IPS-20b (cell line): ENCODE measurements at regions not wholly inside any gene's neighbourhood (a gene's known extent, or its start where the extent isn't known, plus 50 kb on each side); places are given as distances from the start of the nearest gene placed in this dataset.
"Not testable (repeated sequence)": the region's sequence is repeated elsewhere in the genome, so short reads cannot be mapped to it uniquely, and the experiment has no call there.

Source experiments
- H3K27ac ChIP-seq: one replicate; pipeline ENCODE4 v1.5.1; 2013; ENCODE audit warnings: low read length
- H3K27me3 ChIP-seq: 2 replicates; pipeline ENCODE4 v1.6.1; 2013; ENCODE audit warnings: mild to moderate bottlenecking, low read length, inconsistent platforms; ENCODE audit not compliant: insufficient read depth
- H3K36me3 ChIP-seq: 2 replicates; pipeline ENCODE4 v1.6.1; 2013; ENCODE audit warnings: low read depth, mild to moderate bottlenecking, inconsistent platforms, low read length, moderate library complexity; ENCODE audit not compliant: insufficient read depth
- H3K4me1 ChIP-seq: 2 replicates; pipeline ENCODE4 v1.6.1; 2013; ENCODE audit warnings: mild to moderate bottlenecking, control low read depth, inconsistent platforms, low read length, moderate library complexity; ENCODE audit not compliant: insufficient read depth
- H3K4me3 ChIP-seq: 2 replicates; pipeline ENCODE4 v1.5.1; 2013; ENCODE audit warnings: mild to moderate bottlenecking, low read length, inconsistent platforms
- H3K9ac ChIP-seq: 2 replicates; pipeline ENCODE4 v1.6.1; 2013; ENCODE audit warnings: low read depth, mild to moderate bottlenecking, inconsistent platforms, low read length, moderate library complexity
- H3K9me3 ChIP-seq: 2 replicates; pipeline ENCODE4 v1.6.1; 2013; ENCODE audit warnings: mild to moderate bottlenecking, low read depth, low read length, inconsistent platforms; ENCODE audit not compliant: insufficient read depth

- H3K27ac ChIP-seq, result no peak overlapping the region
These were observed 543.4 kb downstream of the GBE1 start for GRCh38 chr3:81218023-81218422.

GRCh38 chr3:81217101-81217500 is 544.3 kb downstream of the GBE1 start:
- Histone ChIP-seq H3K4me3 (no peak overlapping the region), H3K9ac (no peak overlapping the region), H3K9me3 (no peaks in the 10 kb centered on the region), H3K4me1 (no peaks in the 10 kb centered on the region), H3K36me3 (no peaks in the 10 kb centered on the region), H3K27me3 (no peaks in the 10 kb centered on the region), H3K27ac (no peak overlapping the region)

More at GRCh38 chr3:81218023-81218422, 543.4 kb downstream of the GBE1 start:
- Histone ChIP-seq H3K27me3 (no peaks in the 10 kb centered on the region), H3K4me3 (no peak overlapping the region), H3K9me3 (no peaks in the 10 kb centered on the region), H3K36me3 (no peaks in the 10 kb centered on the region), H3K9ac (no peak overlapping the region), H3K4me1 (no peaks in the 10 kb centered on the region)

DNA sequence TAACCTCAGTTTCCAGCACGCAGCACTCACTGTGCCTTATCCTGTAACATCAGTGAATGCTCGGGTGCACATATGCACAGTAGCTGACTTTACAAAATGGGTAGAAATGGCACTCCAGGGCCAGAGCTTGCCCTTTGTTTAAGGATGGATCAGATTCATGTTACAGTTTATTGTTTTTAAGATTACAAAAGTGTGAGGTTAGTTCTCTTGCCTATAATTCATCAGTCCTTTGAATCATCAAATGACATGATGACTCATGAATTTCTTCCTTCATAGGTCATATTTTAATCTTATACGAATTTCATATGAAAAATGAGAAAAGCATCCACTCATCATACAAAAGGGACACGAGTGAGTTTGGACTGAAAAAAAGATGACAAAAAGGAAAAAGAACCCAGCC is 545.3 kb downstream of the GBE1 start:
- Histone ChIP-seq H3K4me3 (no peak overlapping the region), H3K9me3 (no peaks in the 10 kb centered on the region), H3K4me1 (no peaks in the 10 kb centered on the region), H3K27ac (no peak overlapping the region), H3K27me3 (no peaks in the 10 kb centered on the region), H3K9ac (no peak overlapping the region), H3K36me3 (no peaks in the 10 kb centered on the region)

DNA sequence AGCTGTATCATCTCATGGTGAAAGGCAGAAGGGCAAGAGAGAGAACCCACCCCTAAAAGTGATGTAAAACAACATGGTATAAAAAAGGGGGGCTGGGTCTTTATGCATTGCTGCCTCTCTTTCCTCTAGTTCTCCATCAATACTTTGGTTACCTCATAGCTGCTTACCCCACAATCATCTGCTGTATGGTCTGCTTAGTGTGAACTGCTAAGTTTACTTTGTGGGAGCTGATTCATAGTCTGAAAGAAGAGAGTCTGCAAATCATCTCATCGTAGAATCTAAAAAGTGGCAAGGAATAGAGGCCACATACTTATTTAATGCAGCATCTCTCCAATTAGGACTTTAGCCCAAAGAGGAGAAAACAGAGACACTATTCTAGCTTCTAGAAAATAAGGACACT is 546.8 kb downstream of the GBE1 start:
- no peak overlapping the region for H3K9ac ChIP-seq
- no peaks in the 10 kb centered on the region for H3K4me1 ChIP-seq
- no peaks in the 10 kb centered on the region for H3K36me3 ChIP-seq
- no peaks in the 10 kb centered on the region for H3K27me3 ChIP-seq
- no peaks in the 10 kb centered on the region for H3K9me3 ChIP-seq
- no peak overlapping the region for H3K4me3 ChIP-seq
- H3K27ac ChIP-seq, result no peak overlapping the region

DNA sequence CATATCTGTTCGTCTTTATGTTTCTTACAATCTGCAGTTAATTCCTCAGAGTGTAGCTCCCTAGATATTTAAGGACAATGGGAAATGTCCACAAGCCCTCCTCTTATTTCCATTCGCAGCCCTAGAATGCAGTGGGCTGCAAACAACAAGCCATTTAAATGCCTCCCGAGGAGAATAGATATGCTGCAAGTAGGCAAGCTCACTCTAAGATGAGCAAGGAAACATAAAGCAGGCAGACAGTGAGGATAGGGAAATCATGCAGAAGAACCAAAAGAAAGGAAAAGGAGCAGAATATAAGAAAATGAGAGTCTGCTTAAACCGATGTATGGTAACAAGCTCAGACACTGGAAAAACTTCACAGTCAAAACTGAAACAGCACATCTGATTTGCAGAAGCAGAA is 561.9 kb downstream of the GBE1 start:
- Histone ChIP-seq H3K4me3 (no peak overlapping the region), H3K27ac (no peak overlapping the region)

GRCh38 chr3:81198756-81199155 is 562.7 kb downstream of the GBE1 start:
- H3K9ac ChIP-seq, result no peak overlapping the region
- no peak overlapping the region for H3K4me3 ChIP-seq
- H3K27me3 ChIP-seq, result no peaks in the 10 kb centered on the region
- H3K9me3 ChIP-seq, result no peaks in the 10 kb centered on the region
- H3K36me3 ChIP-seq, result no peaks in the 10 kb centered on the region
- no peak overlapping the region for H3K27ac ChIP-seq
- peaks cover 2% of the 10 kb centered on the region; the same call in 1 of the 2 replicates for H3K4me1 ChIP-seq

More for the DNA sequence above, 561.9 kb downstream of the GBE1 start:
- Histone ChIP-seq H3K4me1 (peaks cover 2% of the 10 kb centered on the region; the same call in 1 of the 2 replicates), H3K27me3 (no peaks in the 10 kb centered on the region), H3K9me3 (no peaks in the 10 kb centered on the region), H3K9ac (no peak overlapping the region), H3K36me3 (no peaks in the 10 kb centered on the region)

DNA sequence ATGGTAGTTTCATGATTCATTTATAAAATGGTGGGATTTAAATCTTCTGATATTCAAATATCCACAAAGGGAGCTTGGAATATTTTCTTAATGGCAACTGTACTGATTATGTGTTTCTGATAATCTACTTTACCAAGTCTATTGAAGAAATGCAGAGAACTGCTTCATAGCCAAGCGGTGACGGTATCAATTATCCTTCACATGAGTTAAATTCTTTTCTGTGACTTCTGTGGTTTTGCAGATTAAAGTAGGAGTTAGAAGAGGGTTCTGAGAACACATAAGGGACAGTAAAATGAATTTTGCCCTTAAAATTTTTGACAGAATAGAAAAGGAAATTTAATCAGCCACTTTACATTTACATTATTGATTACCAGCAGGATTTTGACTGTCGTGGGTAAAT is 563.2 kb downstream of the GBE1 start:
- peaks cover 2% of the 10 kb centered on the region; the same call in 1 of the 2 replicates for H3K4me1 ChIP-seq
- no peak overlapping the region for H3K9ac ChIP-seq
- no peaks in the 10 kb centered on the region for H3K27me3 ChIP-seq
- no peak overlapping the region for H3K4me3 ChIP-seq
- no peak overlapping the region for H3K27ac ChIP-seq
- H3K9me3 ChIP-seq, result no peaks in the 10 kb centered on the region
- H3K36me3 ChIP-seq, result no peaks in the 10 kb centered on the region

DNA sequence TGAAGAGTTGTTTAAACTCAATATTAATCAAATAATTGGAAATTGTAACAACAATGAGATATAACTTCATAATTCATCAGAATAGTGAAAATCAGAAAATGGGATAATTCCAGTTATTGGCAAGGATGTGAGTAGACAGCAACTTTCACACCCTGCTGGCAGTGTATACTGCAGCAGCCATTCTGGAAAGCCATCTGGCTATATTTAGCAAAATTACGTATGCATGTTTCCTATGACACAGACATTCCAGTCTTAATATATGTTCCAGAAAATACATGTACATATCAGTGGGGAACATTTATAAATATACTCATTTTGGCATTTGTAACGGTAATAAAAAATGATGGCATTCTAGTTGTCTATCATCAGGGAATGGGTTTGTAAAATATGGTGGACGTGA is 564.1 kb downstream of the GBE1 start:
- Histone ChIP-seq H3K27me3 (no peaks in the 10 kb centered on the region), H3K9me3 (no peaks in the 10 kb centered on the region), H3K4me1 (peaks cover 2% of the 10 kb centered on the region; the same call in 1 of the 2 replicates), H3K9ac (no peak overlapping the region), H3K36me3 (no peaks in the 10 kb centered on the region), H3K27ac (no peak overlapping the region), H3K4me3 (no peak overlapping the region)

GRCh38 chr3:81195478-81195877 is 566.0 kb downstream of the GBE1 start:
- Histone ChIP-seq H3K27me3 (no peaks in the 10 kb centered on the region), H3K9me3 (no peaks in the 10 kb centered on the region), H3K4me3 (no peak overlapping the region), H3K36me3 (no peaks in the 10 kb centered on the region), H3K4me1 (peaks cover 2% of the 10 kb centered on the region; the same call in 1 of the 2 replicates), H3K27ac (no peak overlapping the region), H3K9ac (no peak overlapping the region)

DNA sequence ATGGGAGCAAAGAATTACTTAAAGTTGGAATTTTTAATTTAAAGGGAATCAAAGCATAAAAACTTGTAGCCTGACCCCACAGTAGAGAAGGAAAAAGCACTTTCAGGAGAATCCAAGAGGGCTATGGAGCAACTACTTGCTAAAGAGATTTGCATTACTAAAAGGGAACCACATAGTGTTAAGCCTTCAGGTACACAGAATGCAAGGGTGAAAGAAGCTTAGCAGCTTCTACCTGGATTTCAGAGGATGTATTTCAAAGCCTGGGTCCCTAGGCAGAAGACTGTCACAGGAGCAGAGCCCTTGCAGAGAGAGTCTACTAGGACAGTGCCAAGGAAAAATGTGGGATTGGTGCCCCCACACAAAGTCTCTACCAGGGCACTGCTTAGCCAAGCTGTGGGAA is 575.0 kb downstream of the GBE1 start:
- H3K27ac ChIP-seq, result no peak overlapping the region
- H3K9me3 ChIP-seq, result peaks cover 3% of the 10 kb centered on the region
- no peaks in the 10 kb centered on the region; the same call in 1 of the 2 replicates for H3K4me1 ChIP-seq
- H3K36me3 ChIP-seq, result no peaks in the 10 kb centered on the region
- H3K27me3 ChIP-seq, result no peaks in the 10 kb centered on the region
- no peak overlapping the region for H3K4me3 ChIP-seq
- no peak overlapping the region for H3K9ac ChIP-seq

GRCh38 chr3:81182086-81182875 is 579.2 kb downstream of the GBE1 start:
- not testable (repeated sequence) for H3K36me3 ChIP-seq, H3K27me3 ChIP-seq, H3K27ac ChIP-seq, H3K9me3 ChIP-seq, H3K4me3 ChIP-seq, H3K4me1 ChIP-seq, H3K9ac ChIP-seq

DNA sequence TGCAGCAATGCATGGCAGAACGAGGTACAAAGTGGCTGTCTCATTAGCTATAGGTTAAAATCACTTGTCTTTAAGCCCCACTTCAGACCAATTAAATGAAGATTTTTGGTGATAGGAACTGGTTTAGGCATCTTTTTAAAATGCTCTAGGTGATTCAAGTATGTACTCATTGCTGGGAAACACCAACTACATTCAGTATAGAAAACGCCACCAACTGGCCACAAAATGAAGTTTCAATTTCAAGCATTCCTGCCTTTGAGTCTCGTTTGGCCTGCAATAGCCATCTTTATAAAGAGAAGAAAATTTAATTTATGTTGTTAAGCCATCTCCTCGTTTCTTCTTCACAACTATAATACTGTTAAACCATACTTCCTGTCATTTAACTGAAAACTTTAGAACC is 587.9 kb downstream of the GBE1 start:
- peaks cover 12% of the 10 kb centered on the region; the same call in 1 of the 2 replicates for H3K4me1 ChIP-seq
- no peaks in the 10 kb centered on the region for H3K27me3 ChIP-seq
- no peaks in the 10 kb centered on the region for H3K9me3 ChIP-seq
- no peak overlapping the region for H3K4me3 ChIP-seq
- no peak overlapping the region for H3K9ac ChIP-seq
- H3K36me3 ChIP-seq, result no peaks in the 10 kb centered on the region
- H3K27ac ChIP-seq, result no peak overlapping the region
